ENCODE measurements at regions not wholly inside any gene's neighbourhood (a gene's known extent, or its start where the extent isn't known, plus 50 kb on each side); places are given as distances from the start of the nearest gene placed in this dataset.
A peak's percentile ranks its signal among the peaks of the same experiment; 100 is the strongest.

GRCh38 chr13:50375792-50376191, 360.5 kb downstream of the KCNRG start:
- DNase-seq (ENCODE audit: low read depth), result peak; percentile 49
- TF ChIP-seq CTCF (IDR thresholded peaks at IDR 0.05; ENCODE audit: control insufficient read depth, insufficient read depth, low read depth, low read length, missing control alignments), result no peak
- H3K4me3 ChIP-seq (ENCODE audit: control insufficient read depth, low read depth, low read length), result no peak overlapping the region

DNA sequence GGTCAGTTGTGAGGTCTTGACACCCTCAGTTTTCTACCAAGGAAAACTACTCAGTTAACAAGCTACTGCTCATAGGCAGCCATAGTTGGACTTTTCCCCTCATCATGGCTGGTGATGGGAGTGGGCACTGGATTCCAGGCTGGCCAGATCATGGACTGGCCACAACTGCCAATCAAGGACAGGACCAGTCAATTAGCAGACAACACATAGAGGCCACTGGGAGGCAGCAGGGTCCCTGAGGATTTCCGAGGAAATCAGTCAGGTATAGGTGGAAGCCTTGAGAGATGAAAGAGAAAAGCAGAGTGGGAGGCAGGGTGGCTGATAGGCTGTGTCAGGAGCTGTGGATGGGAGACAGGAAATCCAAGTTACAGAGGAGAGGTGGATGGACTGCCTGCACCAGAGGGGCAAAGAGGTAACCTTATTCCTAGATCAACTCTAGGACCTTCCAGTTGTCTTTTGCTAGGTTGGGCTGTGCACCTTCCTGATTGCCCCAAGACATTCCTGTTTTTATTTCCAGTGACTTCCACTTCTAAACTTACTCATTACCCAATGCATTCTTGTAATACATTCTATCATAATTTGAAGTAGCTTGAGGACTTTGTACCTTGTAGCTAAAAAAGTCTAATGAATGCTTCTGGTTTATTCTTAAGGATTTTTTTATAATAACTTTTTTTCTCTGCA, 361.8 kb downstream of the KCNRG start:
- no peak for DNase-seq (ENCODE audit: low read depth)
- H3K4me3 ChIP-seq (ENCODE audit: control insufficient read depth, low read depth, low read length), result no peak overlapping the region
- TF ChIP-seq CTCF (IDR thresholded peaks at IDR 0.05; ENCODE audit: control insufficient read depth, insufficient read depth, low read depth, low read length, missing control alignments), result no peak

DNA sequence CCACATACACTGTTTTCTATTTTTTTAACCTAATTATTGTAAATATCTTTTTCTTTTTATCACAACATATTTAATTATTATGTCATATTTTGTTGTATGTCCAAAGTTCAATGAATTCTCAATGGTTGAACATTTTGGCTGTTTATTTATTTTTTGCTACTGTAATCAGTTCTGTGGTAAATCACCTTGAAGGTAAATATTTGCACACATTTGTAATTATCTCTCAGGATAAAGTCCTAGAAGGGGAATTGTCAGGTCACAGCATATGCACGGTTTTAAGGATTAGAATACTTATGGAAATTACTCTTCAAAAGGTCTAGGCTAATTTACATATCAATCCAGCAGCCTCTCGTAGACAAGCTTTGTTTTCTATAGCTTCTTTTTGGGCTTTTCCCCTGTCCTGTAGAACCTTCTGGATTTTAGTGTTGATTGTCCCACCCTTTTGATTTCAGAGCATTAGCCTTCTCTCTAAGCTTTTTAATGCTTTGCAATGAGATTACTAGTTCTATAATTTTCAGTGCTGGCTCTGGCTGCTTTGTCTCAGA, 362.6 kb downstream of the KCNRG start:
- TF ChIP-seq CTCF (IDR thresholded peaks at IDR 0.05; ENCODE audit: control insufficient read depth, insufficient read depth, low read depth, low read length, missing control alignments), result no peak
- DNase-seq (ENCODE audit: low read depth), result no peak
- no peak overlapping the region for H3K4me3 ChIP-seq (ENCODE audit: control insufficient read depth, low read depth, low read length)

DNA sequence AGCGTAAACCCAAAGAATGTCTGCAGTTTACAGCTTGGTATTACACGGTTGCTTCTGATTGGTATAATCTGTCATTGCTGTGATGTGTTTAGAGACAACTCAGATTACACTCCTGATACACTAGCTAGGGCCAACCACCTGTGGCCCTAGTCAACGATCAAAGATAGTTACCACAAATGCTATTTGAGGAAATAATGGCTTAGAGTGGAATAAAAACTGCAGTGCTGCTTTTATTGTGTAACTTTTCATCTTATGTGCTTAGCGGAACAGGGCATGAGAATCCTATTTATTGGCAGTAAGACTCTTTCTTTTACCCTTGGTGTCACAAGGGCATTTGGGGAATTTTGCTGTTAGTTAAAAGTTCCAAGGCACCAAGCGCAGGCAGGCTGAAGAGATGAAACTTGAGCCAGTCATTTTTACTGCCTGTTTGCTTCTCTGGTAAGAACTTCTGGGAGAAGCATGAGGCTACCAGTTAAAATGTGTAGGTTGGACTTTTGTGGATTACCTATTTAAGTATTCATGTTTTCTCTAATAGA, 363.3 kb downstream of the KCNRG start:
- no peak overlapping the region for H3K4me3 ChIP-seq (ENCODE audit: control insufficient read depth, low read depth, low read length)
- DNase-seq (ENCODE audit: low read depth), result no peak
- no peak for TF ChIP-seq CTCF (IDR thresholded peaks at IDR 0.05; ENCODE audit: control insufficient read depth, insufficient read depth, low read depth, low read length, missing control alignments)

- no peak overlapping the region for H3K4me3 ChIP-seq (ENCODE audit: control insufficient read depth, low read depth, low read length)
- no peak for TF ChIP-seq CTCF (IDR thresholded peaks at IDR 0.05; ENCODE audit: control insufficient read depth, insufficient read depth, low read depth, low read length, missing control alignments)
- no peak for DNase-seq (ENCODE audit: low read depth)
Measured at GRCh38 chr13:50379584-50379983, 364.3 kb downstream of the KCNRG start.

GRCh38 chr13:50380905-50381304, 365.7 kb downstream of the KCNRG start:
- no peak overlapping the region for H3K4me3 ChIP-seq (ENCODE audit: control insufficient read depth, low read depth, low read length)
- no peak for DNase-seq (ENCODE audit: low read depth)
- TF ChIP-seq CTCF (IDR thresholded peaks at IDR 0.05; ENCODE audit: control insufficient read depth, insufficient read depth, low read depth, low read length, missing control alignments), result no peak

Data from AG09309 (cell line).